ELF-1 (cell line): ENCODE measurements at regions not wholly inside any gene's neighbourhood (a gene's known extent, or its start where the extent isn't known, plus 50 kb on each side); places are given as distances from the start of the nearest gene placed in this dataset.

ENCODE experiments used
- DNase-seq: peaks from one replicate; pipeline ENCODE4 v3.0.0-alpha.2; 2016; ENCODE audit warnings: low read depth, low spot score

- DNase-seq = no peak
Measured at GRCh38 chr14:101706509-101707067, 54.9 kb upstream of the PPP2R5C start.

GRCh38 chr14:101707068-101707842, 54.3 kb upstream of the PPP2R5C start:
- DNase-seq = peak; percentile 94

GRCh38 chr14:101707863-101708620, 53.5 kb upstream of the PPP2R5C start:
- DNase-seq = no peak

DNA sequence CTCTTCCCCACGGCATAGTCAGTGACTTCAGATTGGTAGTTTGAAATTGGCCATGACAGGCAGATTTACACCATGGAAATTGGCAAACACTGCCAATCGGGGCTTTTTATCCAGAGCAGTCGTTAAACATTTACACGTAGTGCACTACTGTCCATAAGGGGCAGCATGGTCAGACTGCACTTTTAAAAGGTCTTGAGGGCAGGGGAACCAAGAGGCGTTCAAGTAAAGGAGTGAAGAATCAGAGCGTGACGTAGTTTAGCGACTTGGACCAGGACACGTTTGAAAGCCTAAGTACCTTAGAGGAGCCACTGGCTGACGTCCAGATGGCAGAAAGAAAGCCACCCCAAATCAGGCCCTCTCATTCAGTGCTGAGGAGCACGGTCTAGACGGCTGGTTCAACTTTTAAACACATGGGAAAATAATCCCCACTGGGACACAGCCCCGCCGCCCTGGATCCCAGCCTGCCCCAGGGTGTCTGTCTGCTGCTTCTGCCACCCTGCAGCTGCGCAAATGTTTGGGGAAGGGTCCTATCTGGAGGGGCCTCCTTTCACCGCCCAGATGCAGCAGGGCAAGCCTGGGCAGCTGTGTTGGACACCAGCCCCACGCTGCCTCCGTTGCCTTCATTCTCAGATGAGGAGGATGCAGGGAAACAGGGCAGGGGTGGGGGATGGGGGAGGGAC, 52.5 kb upstream of the PPP2R5C start:
- DNase-seq = no peak

GRCh38 chr14:101709533-101709881, 52.0 kb upstream of the PPP2R5C start:
- DNase-seq = no peak

- DNase-seq = peak; percentile 73
Measured at GRCh38 chr14:101709962-101710931, 51.3 kb upstream of the PPP2R5C start.

DNA sequence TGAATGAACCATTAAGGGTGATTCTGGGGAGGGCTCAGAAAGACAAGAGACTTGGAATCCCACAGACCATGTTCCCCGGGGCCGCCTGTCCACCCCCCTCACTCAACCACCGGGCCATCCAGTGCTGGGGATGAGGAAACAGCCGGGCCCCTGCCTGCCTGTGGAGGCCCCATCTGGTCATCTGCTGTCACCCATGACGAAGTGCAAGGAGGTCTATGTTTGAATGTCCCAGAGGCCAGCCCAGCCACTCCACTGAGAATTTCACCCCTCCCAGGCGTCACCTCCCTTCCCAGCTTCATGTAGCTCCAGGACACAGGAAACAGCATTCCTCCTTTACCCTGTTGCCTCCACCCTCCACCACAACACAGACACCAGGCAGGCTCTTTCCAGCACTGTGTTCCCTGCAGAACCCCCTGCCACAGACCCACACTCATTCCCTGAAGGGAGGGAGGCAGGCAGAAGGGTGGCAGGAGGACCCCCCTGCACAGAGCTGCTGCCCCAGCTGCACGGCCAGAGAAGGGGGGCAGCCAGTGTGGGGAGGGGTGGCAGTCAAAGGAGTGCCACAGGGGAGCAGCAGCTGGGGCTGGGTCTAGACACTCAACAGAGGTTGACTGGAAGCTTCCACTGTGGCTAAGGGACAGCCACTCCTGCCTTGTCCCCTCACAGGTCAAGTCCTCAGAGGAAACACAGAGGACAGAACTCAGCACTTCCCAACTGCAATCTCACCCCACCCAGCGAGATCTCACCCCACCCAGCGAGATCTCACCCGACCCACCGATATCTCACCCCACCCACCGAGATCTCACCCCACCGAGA, 50.3 kb upstream of the PPP2R5C start:
- DNase-seq = peak; percentile 39
